ENCODE measurements at regions not wholly inside any gene's neighbourhood (a gene's known extent, or its start where the extent isn't known, plus 50 kb on each side); places are given as distances from the start of the nearest gene placed in this dataset.

DNA sequence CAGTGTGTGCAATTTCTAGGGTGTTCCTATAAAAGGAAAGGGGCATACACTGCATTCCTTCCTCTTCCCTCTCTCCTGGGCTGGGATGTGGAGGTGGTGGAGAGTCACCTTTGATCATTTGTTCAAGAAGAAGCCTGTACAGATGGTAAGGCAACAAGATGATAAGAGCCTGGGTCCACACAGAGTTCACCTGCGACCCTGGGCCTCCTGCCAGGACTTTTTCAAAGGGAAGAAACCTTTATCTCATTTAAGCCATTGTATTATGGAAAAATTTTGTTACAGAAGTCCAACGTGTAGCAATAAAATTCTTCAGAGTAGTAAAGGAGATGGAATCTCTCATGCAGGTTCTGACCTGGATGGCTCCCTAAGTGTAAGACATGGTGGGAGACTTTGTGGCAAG lies 189.1 kb downstream of the MIS18A start:
- H3K4me3 ChIP-seq = no peak overlapping the region
- no peaks in the 10 kb centered on the region for H3K36me3 ChIP-seq
- TF ChIP-seq, protein P1, sequence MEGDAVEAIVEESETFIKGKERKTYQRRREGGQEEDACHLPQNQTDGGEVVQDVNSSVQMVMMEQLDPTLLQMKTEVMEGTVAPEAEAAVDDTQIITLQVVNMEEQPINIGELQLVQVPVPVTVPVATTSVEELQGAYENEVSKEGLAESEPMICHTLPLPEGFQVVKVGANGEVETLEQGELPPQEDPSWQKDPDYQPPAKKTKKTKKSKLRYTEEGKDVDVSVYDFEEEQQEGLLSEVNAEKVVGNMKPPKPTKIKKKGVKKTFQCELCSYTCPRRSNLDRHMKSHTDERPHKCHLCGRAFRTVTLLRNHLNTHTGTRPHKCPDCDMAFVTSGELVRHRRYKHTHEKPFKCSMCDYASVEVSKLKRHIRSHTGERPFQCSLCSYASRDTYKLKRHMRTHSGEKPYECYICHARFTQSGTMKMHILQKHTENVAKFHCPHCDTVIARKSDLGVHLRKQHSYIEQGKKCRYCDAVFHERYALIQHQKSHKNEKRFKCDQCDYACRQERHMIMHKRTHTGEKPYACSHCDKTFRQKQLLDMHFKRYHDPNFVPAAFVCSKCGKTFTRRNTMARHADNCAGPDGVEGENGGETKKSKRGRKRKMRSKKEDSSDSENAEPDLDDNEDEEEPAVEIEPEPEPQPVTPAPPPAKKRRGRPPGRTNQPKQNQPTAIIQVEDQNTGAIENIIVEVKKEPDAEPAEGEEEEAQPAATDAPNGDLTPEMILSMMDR (IDR thresholded peaks at IDR 0.05; ENCODE audit: borderline replicate concordance) = no peak
- no peak overlapping the region for H3K27ac ChIP-seq (replicated peaks)
- H3K4me1 ChIP-seq = no peaks in the 10 kb centered on the region
- H3K27me3 ChIP-seq (ENCODE audit: low read depth) = peaks cover 8% of the 10 kb centered on the region
- no peak for DNase-seq
- intact Hi-C loops (cut with micrococcal nuclease) = no loop called here
- H3K9me3 ChIP-seq (replicated peaks) = no peaks in the 10 kb centered on the region

DNA sequence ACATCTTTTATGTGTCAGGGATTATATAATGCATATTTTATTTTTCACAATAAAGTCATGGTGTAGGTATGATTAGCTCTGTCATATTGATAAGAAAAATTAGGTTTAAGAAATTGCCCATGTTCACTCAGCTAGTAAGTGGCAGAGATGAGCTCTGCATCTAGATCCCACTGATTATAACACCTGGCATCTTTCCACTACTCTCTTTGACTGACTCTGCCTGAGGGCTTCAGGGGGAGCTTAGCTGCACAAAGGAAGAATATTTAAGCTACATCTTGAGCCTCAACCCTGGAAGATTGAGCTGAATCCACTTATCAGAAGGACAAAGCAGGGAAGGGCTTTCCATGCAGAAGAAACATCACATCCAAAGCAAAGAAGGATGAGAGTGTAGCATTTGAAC lies 190.4 kb downstream of the MIS18A start:
- Histone ChIP-seq H3K4me3 (no peak overlapping the region), H3K27ac (replicated peaks) (no peak overlapping the region)
- intact Hi-C loops (cut with micrococcal nuclease) = no loop called here

DNA sequence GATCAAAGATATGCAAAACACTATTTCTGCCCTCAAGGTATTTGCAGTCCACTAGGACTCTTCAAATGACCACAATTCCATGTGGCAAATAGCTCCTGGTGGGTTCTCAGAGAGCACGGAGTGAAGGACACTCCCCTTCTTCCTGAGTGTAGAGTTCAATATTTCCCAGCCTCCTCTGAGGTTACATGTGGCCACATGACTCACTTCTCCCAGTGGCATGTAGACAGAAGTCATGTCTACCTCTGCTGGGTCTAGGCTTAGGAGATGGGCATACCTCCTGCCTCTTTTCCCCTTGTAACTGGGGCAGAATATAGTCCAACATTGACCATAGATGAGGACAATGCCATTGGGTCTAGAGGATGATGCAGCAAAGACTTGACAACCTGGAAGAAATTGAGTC lies 191.4 kb downstream of the MIS18A start:
- Histone ChIP-seq H3K27me3 (ENCODE audit: low read depth) (peaks cover 8% of the 10 kb centered on the region), H3K4me1 (no peaks in the 10 kb centered on the region), H3K4me3 (no peak overlapping the region), H3K36me3 (no peaks in the 10 kb centered on the region), H3K9me3 (replicated peaks) (no peaks in the 10 kb centered on the region), H3K27ac (replicated peaks) (no peak overlapping the region)
- intact Hi-C loops (cut with micrococcal nuclease) = no loop called here
- TF ChIP-seq, protein P1 (IDR thresholded peaks at IDR 0.05; ENCODE audit: borderline replicate concordance) = no peak
- no peak for DNase-seq

More for the DNA sequence above, 190.4 kb downstream of the MIS18A start:
- no peaks in the 10 kb centered on the region for H3K4me1 ChIP-seq
- H3K9me3 ChIP-seq (replicated peaks) = no peaks in the 10 kb centered on the region
- peaks cover 8% of the 10 kb centered on the region for H3K27me3 ChIP-seq (ENCODE audit: low read depth)
- H3K36me3 ChIP-seq = no peaks in the 10 kb centered on the region
- no peak for DNase-seq
- TF ChIP-seq, protein P1 (IDR thresholded peaks at IDR 0.05; ENCODE audit: borderline replicate concordance) = no peak

DNA sequence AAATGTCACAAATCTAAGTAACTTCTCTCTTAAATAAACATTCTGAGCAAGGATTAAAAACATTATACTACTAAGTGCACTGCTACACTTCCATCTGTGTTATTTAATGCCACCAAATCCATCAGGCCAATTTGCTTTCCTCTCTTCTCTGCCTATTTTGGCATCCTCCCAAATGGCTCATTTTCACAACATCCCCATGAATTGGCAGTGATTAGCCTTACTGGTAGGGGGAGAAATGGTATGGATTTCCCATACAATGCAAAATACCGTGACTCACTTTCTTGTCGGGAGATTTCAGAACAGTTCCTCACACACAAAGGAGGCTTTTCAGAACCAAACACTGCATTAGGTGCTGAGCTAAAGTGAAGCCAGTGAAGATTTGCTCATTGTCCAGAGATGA lies 195.7 kb downstream of the MIS18A start:
- Histone ChIP-seq H3K4me1 (no peaks in the 10 kb centered on the region), H3K36me3 (no peaks in the 10 kb centered on the region), H3K27ac (replicated peaks) (no peak overlapping the region), H3K27me3 (ENCODE audit: low read depth) (peaks cover 13% of the 10 kb centered on the region), H3K4me3 (no peak overlapping the region), H3K9me3 (replicated peaks) (no peaks in the 10 kb centered on the region)
- intact Hi-C loops (cut with micrococcal nuclease) = no loop called here
- TF ChIP-seq, protein P1 (IDR thresholded peaks at IDR 0.05; ENCODE audit: borderline replicate concordance) = no peak
- no peak for DNase-seq

DNA sequence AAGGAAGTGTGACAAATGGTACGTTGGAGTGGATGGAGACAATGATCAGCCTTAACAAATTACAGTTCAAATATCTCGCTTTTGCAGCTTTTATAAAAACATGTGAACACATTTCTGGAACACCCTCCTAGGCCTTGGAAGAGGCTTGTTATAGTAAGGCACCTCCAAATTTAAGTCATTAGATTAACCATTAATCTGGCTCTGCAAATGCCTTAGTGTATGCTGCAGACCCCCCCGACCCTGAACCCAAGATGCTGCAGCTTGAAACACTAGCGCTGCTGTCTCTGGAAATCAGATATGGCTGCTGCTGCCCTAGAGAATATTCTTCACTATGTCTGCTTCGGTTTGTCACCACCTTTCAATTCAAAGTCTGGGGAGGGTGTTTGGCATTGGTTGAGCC lies 196.4 kb downstream of the MIS18A start:
- H3K9me3 ChIP-seq (replicated peaks) = no peaks in the 10 kb centered on the region
- H3K36me3 ChIP-seq = no peaks in the 10 kb centered on the region
- peaks cover 13% of the 10 kb centered on the region for H3K27me3 ChIP-seq (ENCODE audit: low read depth)
- intact Hi-C loops (cut with micrococcal nuclease) = no loop called here
- H3K27ac ChIP-seq (replicated peaks) = no peak overlapping the region
- TF ChIP-seq, protein P1 (IDR thresholded peaks at IDR 0.05; ENCODE audit: borderline replicate concordance) = no peak
- H3K4me3 ChIP-seq = no peak overlapping the region
- H3K4me1 ChIP-seq = no peaks in the 10 kb centered on the region
- no peak for DNase-seq

DNA sequence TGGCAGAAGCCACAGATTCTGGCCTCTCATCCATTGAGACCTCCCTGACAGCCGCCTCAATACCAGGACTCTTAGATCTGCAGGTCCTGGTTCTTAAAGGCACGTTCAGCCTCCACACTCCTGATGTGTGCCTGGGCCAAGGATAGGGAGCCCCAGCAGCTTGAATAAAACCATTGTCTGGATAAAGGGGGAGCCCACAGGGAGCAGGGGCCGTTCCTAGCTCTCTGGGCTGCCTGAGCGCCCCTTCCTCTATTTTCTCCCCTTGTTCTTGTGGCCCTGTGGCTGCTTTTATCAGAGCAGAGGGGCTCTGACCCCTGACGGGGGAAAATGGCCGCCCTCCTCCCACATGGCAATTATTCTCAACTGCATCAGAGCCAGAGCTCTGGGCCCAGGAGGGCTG lies 200.8 kb downstream of the HUNK start:
- Histone ChIP-seq H3K36me3 (no peaks in the 10 kb centered on the region), H3K4me3 (no peak overlapping the region), H3K27me3 (ENCODE audit: low read depth) (peaks cover 4% of the 10 kb centered on the region), H3K27ac (replicated peaks) (no peak overlapping the region), H3K4me1 (no peaks in the 10 kb centered on the region), H3K9me3 (replicated peaks) (no peaks in the 10 kb centered on the region)
- intact Hi-C loops (cut with micrococcal nuclease) = no loop called here
- DNase-seq = no peak
- TF ChIP-seq, protein P1 (IDR thresholded peaks at IDR 0.05; ENCODE audit: borderline replicate concordance) = no peak

Data from left ventricle myocardium inferior (tissue), 1 donor.